SH-SY5Y (cell line): ENCODE measurements at regions not wholly inside any gene's neighbourhood (a gene's known extent, or its start where the extent isn't known, plus 50 kb on each side); places are given as distances from the start of the nearest gene placed in this dataset.

Experiments
- GATA2 ChIP-seq: IDR thresholded peaks from 2 replicates; pipeline ENCODE4 v1.6.1; 2011; ENCODE audit warnings: mild to moderate bottlenecking, low read depth, low read length
- GATA3 ChIP-seq: IDR thresholded peaks from 2 replicates; pipeline ENCODE4 v1.6.1; 2011; ENCODE audit warnings: low read depth, mild to moderate bottlenecking, low read length, moderate library complexity

DNA sequence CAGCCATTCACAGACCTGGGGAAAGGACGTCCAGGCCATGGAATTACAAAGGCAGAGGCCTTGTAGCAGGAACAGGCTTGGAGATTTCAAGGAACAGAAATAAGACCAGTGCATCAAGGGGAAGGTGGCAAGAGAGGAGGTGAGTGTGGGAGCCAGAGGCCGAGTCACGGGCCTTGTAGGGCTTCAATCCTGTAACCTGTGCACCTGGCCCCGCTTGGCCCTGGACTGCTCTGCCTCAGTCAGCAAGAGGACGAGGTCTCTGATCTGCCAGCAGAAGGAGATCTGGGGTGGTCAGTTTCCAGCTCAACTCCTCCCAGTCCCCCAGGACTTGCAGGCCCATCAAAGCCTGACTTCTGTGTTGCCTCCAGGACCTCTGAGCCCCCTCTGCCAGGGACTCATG, 200.8 kb downstream of the VRK1 start:
- no peak for TF ChIP-seq GATA2
- no peak for TF ChIP-seq GATA3

DNA sequence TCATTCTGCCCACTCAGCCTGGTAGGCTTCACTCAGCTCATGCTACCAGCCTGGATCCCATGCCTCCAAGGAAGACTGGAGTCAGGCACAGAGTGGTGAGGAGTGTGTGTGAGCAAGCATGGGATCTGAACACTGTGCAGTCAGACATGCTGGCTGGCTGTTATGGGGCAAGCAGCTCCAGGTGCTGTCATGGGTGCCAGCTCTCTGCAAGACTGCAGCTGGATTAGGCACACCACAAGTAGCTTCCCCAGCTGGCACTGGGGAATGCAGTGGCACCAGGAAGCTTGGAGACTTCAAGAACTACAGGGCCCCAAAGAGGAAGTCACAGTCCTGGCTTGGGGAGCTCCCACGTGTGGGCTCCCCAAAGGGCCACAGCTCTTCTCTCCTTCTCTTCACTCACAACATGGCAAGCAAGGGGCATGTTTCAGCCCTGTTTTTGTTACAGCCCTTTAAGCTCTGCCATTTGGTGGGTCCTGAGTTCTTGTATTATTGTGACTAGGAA, 202.5 kb downstream of the VRK1 start:
- TF ChIP-seq GATA2 (no peak), GATA3 (no peak)

DNA sequence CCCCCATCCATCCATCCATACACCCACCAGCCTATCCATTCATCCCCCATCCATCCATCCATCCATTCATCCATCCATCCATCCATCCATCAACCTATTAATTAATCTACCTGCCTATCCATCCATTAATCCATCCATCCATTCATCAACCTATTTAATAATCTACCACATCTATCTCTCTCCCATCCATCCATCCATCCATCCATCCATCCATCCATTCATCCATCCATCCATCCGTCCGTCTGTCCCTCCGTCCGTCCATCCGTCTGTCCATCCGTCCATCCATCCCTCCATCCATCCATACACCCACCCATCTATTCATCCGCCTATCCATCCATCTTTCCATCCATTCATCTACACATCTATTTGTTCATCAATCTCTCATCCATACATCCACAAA, 205.3 kb downstream of the VRK1 start:
- no peak for TF ChIP-seq GATA3
- TF ChIP-seq GATA2, result no peak

DNA sequence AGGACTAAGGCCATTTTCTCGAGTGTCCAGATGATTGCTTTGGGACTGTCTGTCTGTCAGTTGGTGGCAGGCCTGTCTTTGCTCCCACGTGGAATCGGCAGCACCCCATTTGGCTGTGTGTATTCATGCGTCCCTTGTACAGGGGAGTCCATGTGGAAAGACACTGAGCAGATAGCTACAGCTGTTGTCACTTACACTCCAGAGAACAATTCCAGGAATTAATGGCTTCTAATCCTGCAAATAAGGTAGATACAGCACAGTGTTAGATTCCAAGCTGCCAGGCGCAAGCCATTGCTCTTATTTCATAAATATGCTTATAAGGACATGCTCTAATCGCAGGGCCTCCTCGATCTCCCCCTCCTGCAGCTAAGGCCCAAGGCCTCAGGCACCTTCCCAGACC, 208.8 kb downstream of the VRK1 start:
- TF ChIP-seq GATA3 (no peak), GATA2 (no peak)

DNA sequence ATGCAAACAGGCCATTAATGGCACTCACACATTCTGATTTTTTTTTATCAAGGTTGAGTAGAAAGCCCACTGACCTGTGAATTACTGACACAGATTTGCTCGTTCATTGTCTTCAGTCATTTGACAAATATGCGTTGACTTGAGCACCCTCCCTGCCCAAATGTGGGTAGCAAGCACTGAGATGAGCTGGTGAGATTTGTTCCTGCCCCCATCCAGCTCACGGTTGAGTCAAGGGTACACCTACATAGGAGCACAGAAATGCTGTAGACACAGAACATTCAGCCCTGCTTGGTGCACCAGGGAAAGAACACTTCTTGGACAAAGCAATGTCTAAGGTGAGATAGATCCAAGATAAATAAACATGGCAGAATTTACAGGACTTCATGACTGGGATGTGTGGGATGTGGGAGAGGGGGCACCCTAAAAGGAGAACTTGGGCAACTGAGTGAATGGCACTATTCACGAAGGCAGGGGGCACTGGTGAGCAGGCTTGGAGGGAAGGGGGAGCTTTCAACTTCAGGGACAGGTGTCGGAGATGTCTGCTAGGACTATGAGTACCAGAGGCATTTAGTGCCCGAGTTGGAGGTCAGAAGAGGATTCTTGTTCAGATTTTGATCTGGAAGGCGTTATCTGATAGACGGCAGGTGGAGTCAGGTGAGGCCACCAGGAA, 213.4 kb downstream of the VRK1 start:
- TF ChIP-seq GATA3, result no peak
- TF ChIP-seq GATA2, result no peak

DNA sequence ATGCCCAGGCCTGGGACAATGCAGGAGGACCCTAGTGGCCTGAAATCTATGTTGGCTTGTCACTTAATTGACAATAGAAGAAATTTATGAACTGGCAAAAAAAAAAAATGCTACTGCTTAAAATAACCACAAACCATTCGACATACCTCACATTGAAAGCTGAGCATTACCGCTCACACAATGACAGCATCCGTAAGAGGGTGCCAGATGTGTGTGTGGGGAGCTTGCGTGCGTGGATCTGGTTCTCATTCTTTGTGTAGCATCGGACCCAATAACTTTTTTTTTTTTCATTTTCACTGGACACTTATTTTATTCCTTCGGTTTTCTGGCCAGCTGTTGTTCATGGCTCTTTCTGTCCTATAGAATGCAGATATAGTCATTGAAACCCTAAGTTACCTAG, 216.7 kb downstream of the VRK1 start:
- TF ChIP-seq GATA2 (no peak), GATA3 (no peak)

DNA sequence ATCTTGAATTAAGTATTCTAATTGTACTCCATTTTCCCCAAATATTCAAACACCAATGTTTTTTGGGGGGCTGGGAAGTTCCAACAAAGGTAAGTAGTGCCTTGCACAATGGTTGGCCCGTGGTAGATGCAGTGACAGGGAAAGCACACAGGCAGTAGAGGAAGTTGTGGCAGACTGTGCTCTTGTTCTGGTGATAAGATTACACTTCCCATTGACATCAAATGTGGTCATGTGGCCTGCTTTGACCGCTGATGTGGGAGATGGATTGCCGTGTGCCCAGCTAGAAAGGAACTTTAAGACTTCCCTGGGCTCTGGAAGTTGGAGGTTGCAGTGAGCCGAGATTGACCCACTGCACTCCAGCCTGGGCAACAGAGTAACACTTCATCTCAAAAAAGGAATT, 223.8 kb downstream of the VRK1 start:
- TF ChIP-seq GATA2, result no peak
- TF ChIP-seq GATA3, result no peak

DNA sequence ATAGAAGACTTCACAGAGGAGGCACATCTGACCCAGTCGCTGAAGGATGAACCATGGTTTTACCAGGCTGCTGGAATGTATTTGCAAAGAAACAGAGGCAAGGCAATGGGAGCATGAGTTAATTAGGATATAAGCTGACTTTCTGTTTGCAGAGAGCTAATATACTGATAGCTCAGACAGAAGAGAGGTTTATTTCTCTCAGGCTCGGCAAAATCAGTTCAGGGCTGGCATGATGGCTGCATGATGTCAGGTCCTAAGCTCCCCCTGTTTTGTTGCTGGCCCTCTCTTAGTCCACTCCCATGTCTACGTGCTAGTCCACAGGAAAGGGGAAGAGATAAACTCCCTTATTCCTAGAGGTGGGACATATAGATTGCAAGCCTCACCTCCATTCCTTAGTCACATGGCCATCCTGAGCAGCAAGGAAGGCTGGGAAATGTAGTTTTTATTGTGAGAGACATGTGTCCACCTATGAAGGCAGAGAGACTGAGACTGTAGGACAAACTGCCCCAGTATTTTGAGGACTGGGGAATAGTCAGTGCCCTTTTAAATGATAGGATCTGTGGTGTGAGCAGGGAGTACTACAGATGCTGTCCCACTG, 224.5 kb downstream of the VRK1 start:
- no peak for TF ChIP-seq GATA2
- no peak for TF ChIP-seq GATA3

DNA sequence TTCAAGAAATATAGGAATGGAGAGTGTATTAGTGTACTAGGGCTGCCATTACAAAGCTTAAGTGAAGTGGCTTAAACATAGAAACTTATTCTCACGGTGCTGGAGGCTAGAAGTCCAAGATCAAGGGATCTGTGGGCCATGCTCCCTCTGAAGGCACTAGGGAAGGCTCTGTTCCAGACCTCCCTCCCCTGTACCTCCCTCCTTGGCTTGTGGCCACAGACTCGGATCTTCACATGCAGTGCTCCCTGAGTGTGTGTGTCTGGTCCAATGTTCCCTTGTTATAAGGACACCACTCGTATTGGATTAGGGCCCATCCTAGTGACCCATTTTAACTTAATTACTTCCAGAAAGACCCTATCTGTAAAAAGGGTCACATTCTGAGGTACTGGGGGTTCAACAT, 225.6 kb downstream of the VRK1 start:
- TF ChIP-seq GATA3 (no peak), GATA2 (no peak)

DNA sequence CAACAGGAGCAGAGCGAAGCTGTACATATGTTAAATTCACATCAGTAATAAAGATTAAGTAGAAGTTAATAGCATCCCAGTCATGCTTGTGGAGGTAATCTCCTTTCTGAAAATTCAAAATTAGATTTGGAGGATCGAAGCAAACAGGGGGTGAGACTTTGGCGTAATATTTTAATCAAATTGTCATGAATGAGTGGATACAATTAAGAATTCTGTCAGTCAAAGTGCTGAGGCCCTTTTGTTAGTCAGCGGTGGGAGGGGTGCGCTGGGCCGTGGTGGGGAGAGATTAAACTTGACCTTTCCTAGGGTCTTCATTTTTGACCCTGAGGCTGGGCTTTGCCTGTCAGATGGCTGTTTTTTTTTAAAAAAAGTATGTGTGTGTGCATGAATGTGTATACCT, 226.7 kb downstream of the VRK1 start:
- TF ChIP-seq GATA2 (no peak), GATA3 (no peak)

DNA sequence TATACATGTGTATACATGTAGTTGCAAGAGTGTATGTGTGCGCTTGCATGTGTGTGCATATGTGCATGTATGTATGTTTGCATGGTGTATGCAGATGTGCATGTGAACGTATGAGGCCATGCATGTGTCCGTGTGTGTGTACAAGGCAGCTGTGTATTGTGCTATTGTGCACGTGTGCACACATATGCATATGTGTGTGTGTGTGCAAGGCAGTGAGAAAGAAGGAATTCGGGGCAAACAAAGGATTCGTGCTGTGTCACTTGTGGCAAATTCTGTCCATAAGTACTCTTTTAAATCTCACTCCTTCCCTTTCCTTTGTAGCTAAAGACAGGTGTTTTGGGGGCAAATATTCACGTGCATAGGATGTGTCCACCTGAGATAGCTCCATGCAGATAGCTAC, 227.1 kb downstream of the VRK1 start:
- TF ChIP-seq GATA3 (no peak), GATA2 (no peak)

DNA sequence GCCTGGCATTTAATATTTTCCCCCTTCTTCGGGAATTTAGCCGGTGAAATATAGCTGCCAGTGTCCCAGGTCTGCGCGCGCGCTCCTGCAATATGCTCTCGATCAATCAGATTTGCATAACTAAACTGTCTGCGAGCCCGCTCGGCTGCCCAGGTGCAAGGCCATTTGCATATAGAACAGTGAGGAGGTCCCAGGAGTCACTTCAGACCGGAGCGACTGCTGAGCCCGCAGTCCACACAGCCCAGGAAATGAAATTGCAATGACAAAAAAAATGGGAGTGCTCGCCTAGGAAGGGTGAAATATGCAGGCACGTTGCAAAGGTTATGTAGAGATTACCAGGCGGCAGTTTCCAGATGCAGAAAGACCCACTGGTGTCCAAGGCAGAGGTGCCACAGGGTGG, 228.5 kb downstream of the VRK1 start:
- TF ChIP-seq GATA3 (no peak), GATA2 (no peak)

DNA sequence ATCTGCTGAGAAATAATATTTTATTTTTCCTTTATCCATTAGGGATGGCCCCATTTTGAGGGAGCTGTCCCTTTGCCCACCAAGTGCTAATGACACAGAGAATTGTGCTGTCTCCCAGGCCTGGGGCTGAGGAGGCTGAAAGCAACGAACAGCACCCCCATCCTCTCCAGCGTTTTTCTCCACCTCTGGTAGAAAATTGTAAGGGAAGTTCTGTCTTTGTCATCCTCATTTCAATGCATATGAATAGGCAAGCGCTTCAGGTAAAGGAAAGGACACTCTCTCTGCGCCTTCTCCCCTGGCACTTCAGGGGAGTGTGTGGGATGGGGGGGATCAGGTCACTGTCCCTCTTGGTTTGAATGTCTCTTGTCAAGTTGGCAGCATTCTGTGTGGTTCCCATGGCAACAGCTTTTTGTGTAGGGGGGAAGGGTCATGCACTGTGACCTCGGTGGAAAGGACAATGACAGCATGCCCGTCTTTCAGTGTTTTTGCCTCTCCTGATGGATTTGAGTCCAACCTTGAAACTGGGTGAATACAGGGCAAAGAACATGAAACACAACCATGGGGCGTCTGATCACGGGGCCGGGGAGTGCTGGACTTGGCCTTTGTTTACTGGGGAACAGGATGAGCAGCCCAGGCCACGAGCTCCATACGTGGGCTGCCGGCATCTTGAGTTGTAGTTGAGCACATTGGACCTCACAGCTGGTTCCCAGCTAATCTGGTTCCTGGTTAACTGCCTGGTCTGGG, 230.2 kb downstream of the VRK1 start:
- TF ChIP-seq GATA2 (no peak), GATA3 (no peak)

DNA sequence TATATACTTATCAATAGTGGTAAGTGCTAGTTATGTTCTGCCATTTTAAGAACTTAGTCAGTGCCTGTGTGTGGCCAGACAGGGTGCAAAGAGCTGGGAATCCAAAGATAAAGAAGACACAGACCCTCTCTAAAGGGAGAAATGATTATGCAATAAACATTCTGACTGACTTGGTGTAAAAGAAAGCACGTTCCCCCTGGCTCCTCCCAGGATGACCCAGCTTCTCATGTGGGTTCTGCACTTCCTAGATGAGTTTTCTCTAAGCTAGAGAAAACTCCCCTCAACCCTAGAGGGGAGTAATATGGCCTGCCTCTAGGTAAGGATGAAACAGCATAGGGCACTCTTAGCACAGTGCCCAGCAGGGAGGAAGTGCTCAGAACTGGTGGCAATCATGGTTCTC, 231.2 kb downstream of the VRK1 start:
- TF ChIP-seq GATA3 (no peak), GATA2 (no peak)

DNA sequence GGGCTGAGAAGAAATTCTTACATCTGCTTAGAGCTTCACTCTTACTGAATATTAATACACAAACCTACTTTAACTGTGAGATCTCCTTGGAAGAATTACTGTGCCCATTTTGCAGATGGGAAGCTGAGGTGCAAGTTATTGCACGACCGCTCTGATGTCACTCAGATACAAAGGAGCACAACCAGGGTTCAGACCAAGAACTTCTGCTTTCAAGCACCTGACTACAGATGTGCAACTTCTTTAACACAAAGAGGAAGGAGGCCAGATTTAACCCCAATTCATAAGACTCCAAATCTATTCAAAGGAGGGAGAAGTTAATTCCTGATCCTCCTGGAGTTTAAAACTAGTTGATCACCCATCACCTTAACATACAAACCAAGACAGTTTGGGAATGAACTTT, 232.6 kb downstream of the VRK1 start:
- TF ChIP-seq GATA3 (no peak), GATA2 (no peak)

DNA sequence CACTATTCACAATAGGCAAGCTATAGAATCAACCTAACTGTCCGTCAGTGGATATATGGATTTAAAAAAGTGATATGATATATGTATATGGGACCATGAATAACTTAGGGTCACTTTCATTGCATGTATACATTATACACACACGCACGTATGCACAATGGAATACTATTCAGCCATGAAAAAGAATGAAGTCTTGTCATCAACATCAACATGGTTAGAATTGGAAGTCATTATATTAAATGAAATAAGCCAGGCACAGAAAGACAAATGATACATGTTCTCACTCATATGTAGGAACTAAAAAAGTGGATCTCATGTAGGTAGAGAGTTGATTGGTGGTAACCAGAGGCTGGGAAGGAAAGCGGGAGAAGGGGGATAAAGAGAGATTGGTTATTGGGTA, 234.3 kb downstream of the VRK1 start:
- TF ChIP-seq GATA3 (no peak), GATA2 (no peak)

DNA sequence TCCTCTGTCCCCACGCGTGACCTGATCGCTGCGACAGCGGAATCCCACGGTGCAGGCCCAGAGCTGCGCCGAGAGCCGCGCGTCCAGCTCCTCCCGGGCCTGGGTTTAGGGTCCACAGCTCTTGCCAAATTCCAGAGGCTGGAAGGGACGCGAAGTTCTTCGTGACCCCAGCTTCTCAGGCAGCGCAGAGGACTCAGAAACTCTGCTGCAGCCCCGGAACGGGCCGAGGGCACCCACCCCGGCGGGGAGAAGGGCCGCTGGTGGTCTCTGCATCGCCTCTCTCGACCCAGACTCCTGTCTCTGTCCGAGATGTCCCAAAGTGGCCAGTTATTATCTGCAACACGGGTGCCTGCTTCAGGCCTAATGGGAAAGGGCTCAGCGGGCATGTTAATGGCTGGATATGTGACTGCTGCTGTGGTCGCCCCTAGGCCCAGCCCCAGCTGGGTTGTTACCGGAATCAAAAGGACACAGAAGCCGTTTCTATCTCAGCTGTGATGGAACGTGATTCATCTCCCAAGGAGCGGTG, 236.4 kb downstream of the VRK1 start:
- TF ChIP-seq GATA3 (no peak), GATA2 (no peak)
